ENCODE measurements at regions not wholly inside any gene's neighbourhood (a gene's known extent, or its start where the extent isn't known, plus 50 kb on each side); places are given as distances from the start of the nearest gene placed in this dataset.

GRCh38 chr14:89533136-89533535, 116.1 kb upstream of the FOXN3 start:
- TF ChIP-seq CTCF (IDR thresholded peaks at IDR 0.05; ENCODE audit: low read depth, low read length, poor library complexity, severe bottlenecking), result no peak
- no peak for TF ChIP-seq EZH2phosphoT487 (IDR thresholded peaks at IDR 0.05; ENCODE audit: borderline replicate concordance, low read length)

Measured in DOHH2 (cell line).